Renal cortex interstitium (tissue), 11 donors: ENCODE measurements at regions not wholly inside any gene's neighbourhood (a gene's known extent, or its start where the extent isn't known, plus 50 kb on each side); places are given as distances from the start of the nearest gene placed in this dataset.

Experiments
- DNase-seq, 11 donors: peaks; one replicate each; pipeline ENCODE4 v3.0.0-alpha.2; 2013; ENCODE audit warnings: low read depth in 9 of 11, low spot score in 4 of 11; ENCODE audit errors: extremely low read depth in 1 of 11

- DNase-seq, result peak in 2 of 11 donors; percentile 25 to 27
Measured at GRCh38 chr13:94968757-94969086, 256.4 kb upstream of the SOX21 start.

GRCh38 chr13:94968040-94968756 lies 255.9 kb upstream of the SOX21 start:
- DNase-seq, result peak in 4 of 11 donors; percentile 13 to 35 (median 26)

- DNase-seq, result peak in 4 of 11 donors; percentile 15 to 28 (median 22)
Measured at GRCh38 chr13:94967183-94968039, 255.1 kb upstream of the SOX21 start.

GRCh38 chr13:94966422-94966955 lies 254.1 kb upstream of the SOX21 start:
- no peak for DNase-seq

- no peak for DNase-seq
Measured at GRCh38 chr13:94959626-94960025, 247.3 kb upstream of the SOX21 start.

DNA sequence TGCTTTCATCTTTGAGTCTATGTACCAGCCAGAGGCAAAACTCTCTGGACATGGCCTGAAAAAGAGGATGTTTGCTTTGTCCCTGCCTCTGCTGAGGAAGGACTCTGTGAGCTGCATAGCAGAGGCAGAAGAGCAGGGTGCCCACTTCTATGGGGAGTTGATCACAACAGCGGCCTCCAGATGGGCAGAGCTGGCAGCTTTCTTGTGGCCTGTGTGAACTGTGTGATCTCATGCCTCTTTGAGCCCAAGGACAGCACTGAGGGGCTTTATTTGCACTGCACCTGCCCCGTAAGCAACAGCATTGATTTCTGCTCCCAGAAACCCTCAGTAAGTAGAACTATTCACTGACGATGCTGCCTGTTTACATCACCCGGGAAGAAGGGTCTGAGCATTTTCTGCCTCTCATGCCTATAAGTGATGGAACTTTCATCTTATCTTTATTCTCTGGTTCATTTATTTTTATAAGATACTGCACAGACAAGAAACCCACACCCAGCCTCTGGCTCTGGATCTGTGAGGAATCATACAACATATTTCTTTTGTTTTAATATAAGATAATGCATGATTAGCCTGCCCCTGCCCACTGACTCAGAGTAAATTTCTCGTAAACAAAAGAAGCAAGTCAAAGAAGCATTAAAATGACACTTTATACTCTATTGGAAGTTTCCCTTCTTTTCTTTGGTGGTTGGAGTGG lies 244.2 kb upstream of the SOX21 start:
- no peak for DNase-seq

GRCh38 chr13:94952787-94953186 lies 240.4 kb upstream of the SOX21 start:
- DNase-seq, result no peak

DNA sequence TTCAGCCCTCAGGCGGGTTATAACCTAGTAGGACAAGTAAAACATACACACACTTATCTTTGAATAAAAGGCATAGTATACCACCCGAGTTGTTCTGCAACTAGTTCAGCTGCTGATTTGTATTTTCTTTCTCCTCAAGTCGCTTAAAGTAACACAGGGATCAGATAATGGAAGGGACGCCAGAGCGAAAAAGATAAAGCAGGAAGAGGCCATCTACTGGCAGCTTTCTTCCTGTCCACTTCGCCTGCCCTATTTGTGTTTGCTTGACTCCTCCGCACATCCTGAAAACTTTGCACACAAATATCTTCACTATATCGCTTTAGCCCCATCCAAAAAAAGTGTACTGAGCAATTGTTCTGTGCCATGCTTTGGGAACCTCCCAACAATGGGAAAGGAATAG lies 238.0 kb upstream of the SOX21 start:
- no peak for DNase-seq

GRCh38 chr13:94947965-94948371 lies 235.6 kb upstream of the SOX21 start:
- no peak for DNase-seq

DNA sequence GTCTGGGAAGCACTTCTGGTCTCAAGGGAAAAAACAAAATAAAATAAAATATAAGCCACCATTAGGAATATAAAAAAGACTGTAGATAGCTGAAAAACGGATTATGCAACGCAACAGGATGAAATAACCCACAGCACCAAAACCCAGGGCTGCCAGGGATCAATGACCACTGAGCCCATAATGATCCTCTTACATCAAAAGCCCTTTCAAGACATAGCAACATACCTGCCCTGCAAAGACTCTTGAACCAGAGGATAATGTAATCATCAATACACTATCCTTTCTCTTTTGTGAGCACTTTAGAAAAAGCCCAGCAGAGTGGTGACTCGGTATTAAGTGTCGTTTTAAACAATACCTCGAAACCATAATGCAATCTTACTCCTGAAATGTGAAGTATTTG lies 235.0 kb upstream of the SOX21 start:
- DNase-seq, result no peak

DNA sequence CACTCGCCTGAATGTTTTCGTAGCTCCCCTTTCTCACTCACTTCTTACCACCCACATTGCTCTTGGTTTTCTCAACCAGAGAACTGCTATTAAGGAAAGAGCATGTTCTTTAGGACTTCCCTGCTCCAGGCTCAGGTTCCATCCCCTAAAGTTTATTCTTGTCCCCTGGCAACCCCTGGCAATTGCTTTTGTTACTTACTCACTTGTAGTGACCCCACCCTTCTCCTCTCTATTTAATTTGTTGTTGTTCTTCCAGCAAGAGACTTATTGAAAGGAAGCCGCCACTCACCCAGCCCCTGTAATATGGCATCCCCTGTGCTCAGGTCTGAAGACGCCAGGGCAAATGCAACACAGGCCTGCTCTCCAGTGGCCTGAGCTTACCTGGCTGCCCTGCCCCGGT lies 233.7 kb upstream of the SOX21 start:
- DNase-seq, result no peak

DNA sequence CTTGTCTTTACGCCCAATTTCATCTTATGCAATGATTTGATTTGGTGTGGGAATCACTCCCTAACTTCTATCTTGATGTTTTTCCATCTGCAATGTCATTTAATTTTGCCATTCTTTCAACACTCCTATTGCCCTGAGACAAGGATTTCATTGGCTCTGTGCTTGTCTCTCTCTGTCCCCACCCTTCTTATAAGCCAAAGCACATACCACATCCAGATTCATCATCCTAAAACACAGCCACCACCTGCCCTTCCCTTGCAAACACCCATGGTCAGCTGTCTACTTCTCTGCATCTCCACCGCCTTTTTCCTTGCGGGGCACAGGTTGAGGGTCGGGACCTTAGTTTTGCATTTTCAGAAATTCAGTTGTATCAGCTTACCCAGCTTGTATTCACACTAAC lies 225.8 kb upstream of the SOX21 start:
- DNase-seq, result no peak

GRCh38 chr13:94936633-94937032 lies 224.3 kb upstream of the SOX21 start:
- DNase-seq, result no peak

DNA sequence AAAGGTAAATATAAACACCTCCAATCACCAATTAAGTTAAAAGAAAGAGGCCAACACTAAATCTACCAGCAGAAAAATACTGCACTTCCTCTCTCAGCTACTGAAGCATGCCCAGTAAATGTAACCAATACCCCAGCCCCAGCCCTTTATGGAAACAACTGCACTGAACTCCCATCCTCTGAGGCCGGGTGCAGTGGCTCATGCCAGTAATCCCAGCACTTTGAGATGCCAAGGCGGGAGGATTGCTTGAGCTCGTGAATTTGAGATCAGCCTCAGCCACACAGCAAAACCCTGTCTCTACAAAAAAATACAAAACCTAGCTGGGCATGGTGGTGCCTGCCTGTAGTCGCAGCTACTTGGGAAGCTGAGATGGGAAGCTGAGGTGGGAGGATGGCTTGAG lies 221.6 kb upstream of the SOX21 start:
- DNase-seq, result peak in 1 of 11 donors; percentile 14

DNA sequence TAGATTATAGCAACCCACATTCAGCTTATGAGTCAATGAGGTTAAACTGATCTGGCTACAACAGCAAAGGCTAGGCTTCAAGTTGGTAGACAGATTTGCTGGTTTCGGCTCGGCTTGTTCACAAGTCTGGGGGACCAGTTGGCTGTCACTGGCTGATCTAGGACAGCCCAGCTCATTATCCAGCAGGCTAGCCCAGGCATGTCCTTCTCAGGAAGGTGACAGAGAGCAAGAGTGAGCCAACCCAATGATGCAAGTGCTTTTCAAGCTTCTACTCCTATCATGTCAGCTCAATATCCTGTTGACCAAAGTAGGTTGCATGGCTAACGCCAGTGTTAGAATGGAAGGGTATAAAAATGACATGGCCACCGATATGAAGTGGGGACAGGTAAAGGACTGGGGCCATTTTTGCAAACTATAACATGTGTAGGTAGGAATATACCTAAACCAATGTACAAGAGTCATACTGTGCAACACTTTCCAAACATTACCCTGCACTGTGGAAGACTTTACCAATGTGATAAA lies 220.9 kb upstream of the SOX21 start:
- DNase-seq, result no peak

DNA sequence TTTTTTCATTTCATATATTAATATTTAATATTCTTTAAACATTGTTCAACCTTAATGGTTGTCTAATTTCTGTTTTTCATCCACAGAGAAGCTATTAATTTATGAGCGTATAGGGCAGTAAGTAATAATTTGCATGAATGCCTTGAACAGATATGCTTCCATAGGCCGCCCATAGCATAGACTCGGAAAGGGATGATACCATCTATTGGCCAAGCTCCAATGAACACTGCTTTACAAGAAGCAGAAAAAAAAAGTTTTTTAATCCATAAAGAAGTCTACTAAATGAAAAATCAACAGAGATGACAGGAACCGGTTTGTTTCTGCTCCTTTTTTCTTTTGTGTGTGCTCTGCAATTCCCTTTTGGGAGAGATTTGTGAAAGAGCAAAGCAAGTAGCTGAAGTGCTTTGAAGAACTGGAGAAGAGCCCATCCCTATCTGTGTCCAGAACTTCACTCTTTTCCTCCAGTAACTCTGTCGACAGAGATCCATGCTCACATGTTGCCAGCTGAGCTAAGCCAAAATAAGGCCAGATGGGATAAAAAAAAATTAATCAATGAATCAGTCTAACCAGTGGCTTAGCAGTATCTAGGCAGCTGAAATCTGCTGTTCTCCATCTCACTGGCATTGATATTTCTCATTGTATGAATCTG lies 215.9 kb upstream of the SOX21 start:
- no peak for DNase-seq

GRCh38 chr13:94925263-94925662 lies 212.9 kb upstream of the SOX21 start:
- DNase-seq, result no peak

DNA sequence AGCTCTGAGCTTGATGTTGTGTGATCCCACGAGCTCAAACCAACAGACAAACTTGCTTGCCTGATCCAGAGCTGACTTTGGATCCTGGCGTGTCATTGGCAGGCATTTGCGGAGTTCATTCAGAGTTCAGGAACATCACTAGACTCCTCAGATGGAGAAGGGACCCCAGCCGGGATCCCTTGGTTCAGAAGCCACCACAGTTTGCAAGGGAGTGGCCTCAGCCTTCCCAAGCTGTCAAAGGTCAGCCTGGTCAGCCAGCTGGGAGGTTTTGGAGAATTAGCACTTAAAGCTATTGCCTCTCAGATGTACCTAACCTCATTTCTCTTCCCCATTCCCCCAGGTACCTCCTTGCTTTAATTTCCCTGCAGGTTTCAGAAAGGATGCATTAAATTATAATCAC lies 208.8 kb upstream of the SOX21 start:
- no peak for DNase-seq

- DNase-seq, result no peak
Measured at GRCh38 chr13:94920578-94920977, 208.2 kb upstream of the SOX21 start.
